HG03135 (cell line): ENCODE measurements at regions not wholly inside any gene's neighbourhood (a gene's known extent, or its start where the extent isn't known, plus 50 kb on each side); places are given as distances from the start of the nearest gene placed in this dataset.
"Not testable (repeated sequence)": the region's sequence is repeated elsewhere in the genome, so short reads cannot be mapped to it uniquely, and the experiment has no call there.

Experiments used
- ATAC-seq: cut with Tn5 transposase; IDR thresholded peaks from one replicate; pipeline ENCODE4 v1.9.1; 2021; ENCODE audit warnings: mild to moderate bottlenecking, moderate library complexity; ENCODE audit not compliant: unreplicated experiment

DNA sequence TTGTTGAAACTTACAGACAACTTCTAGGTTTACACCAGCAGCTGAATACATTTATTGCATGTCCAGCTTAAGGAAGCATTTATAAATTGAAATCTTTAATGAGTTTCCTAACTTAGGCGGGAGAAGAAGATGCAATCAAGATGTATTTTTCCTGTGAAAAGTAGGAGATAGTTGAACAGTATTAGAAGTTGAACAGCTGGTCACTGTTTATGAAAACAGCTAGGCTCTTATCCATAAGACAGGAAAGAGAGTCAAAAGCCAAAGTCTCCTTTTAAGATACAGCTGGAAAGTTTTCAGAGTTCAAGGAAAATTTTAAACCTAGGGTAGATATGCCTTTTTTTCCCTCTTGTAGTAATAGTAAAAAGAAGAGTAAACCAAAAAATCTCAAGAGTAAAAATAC is 236.1 kb upstream of the FERD3L start:
- no peak for ATAC-seq

DNA sequence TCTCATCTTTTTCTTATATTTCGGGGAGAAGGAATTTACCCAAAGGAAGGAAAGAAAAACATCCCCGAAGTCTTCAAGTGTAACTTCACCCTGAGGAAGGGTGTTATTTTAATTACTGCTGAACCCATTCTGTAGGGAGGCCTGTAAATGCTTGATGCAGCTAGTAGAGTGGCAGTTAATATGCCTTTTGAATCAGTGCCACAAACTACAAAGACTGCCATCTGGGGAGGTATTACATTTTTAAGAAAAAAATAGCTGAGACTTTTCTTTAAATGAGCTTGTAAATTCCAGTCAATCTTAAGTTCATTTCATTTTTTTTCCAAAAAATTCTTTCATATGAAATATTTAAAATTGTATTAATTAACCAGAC is 233.1 kb upstream of the FERD3L start:
- ATAC-seq, result no peak

DNA sequence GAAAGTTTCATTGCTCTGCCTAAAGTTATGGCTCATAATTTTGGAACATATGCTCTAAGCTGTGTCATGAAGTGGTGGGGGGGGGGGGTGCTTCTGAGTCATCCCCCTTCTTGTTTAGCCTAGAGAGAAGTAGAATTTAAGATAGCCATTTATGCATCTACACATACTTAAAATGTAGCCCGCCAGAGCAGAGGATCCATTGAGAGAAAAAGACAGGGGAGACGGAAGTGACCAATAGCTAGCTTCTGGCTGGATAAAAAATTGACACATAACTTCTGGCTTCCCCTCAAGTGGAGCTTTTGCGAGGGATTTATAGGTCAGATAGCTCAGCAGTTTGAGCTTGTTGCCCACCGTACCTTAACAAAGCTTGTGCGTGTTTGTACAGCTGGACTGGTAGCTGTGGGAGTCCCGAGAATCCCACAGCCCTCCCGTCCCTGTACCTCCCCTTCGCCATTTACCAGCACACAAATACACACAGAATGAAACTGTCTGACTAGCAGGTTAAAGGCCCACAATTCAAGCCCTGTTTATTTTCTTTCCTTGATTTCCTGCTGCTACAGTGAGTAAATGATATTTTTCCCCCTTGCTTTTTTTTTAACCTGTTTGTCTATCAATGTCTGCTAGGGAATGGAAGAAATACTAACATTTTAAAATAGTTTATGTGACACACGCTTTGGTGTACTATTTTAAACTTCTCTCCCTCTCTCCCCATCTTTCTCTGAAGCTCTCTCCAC is 232.6 kb upstream of the FERD3L start:
- ATAC-seq, result no peak

DNA sequence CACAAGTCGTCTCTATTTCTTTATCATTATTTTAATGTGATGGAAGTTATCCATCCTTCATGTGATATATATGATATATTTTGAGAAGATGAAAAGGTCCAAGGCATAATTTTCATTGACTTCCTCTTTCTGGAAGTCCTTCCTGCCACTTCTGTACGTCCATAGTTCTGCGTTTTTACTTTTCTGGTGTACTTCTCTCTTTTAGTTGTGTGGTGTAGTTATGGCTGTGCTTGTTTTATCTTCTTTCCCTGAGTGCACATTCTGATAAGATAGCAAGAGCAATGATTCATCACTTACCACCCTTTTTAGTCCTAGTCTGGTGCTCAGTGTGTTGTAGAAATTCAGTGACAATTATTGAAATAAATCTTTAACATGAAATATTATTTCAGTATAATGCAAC is 231.3 kb upstream of the FERD3L start:
- no peak for ATAC-seq

DNA sequence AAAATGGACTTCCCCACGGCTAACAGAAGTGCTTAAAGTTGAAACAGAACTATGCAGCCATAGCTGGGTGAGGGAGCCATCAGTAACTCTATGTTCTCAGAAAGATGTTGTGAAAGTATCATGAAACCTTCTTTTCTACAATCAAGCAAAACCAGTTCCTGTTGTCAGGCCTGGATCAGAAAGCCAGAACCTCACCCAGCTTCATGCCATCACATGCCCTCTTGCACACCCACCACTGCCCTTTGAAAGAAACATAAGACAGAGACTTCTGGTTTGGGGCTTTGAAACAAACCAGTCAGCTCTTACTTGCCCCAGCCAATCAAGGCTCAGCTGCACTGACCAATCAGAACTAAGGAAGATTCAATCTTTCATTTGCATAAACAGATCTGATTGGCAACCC is 230.8 kb upstream of the FERD3L start:
- no peak for ATAC-seq

DNA sequence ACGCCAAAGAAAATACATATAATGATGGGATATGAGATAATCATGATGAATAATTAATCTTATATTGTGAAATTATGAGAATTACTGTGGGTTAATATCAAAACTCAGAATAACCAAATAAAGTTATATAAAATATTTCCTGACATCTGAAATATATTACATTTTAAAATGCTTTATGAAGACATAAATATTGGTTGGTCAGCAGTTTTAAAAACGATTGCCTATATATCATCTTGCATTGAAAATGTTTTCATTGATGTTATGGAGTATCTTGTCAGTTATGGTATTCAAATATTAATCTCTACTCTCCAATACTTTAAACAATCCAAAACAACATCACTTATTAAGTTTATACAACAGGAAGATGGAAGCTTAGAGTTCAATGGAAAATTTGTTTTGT is 228.1 kb upstream of the FERD3L start:
- no peak for ATAC-seq

DNA sequence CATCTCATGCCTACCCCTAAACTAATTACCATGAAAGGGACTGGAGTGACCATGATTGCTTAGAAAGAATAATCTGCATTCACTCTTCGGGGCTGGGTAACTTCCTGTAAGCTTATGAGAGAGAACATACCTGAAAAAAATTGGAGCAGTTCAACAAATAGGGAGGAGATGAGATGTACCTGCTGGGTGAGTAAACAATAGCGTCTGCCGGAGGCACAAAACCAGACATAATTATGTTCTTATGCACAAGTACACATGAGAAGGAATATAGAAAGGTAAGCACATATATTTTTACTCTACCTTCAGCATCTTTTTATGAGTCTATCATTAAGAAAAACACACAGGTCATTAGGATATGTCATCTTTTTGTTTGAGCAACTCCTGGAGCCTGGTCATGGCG is 224.6 kb upstream of the FERD3L start:
- ATAC-seq, result no peak

DNA sequence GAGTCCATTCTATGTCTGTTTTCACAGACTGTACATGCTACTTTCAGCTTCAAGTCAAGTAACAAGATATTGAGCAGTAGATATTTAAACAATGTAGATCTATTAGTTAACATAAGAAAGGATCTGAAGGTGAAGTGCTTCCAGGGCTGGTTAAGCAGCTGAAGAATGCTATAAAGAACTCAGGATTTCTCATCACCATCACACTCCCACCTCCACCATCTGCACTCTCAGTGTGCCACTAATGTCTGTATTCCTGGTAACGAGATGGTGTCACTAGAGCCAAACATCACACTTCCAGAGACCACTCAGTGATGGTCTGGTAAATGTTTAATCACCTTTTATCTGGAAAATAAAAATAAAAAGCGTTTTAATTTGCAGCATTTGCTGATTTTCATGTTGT is 224.0 kb upstream of the FERD3L start:
- no peak for ATAC-seq

DNA sequence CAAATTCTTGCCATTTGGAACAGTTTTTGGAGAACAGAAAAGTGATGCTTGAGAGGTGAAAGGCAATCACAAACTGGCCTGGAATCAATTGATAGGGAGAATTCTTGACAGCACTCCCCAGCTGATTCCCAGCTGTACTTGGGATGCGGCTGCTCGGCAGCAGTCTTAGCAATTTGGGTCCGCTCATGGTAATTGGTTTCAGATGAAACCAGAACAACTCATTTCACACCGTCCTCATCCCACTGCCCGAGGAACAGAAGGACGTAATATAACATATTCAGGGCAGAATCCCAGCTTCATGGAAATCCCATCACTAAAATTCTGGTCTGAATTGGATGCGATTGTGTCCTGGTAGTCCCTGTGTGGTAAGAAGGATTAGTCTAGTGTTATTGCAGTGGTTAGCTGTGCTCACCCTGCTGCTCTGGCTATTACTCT is 223.3 kb upstream of the FERD3L start:
- no peak for ATAC-seq

DNA sequence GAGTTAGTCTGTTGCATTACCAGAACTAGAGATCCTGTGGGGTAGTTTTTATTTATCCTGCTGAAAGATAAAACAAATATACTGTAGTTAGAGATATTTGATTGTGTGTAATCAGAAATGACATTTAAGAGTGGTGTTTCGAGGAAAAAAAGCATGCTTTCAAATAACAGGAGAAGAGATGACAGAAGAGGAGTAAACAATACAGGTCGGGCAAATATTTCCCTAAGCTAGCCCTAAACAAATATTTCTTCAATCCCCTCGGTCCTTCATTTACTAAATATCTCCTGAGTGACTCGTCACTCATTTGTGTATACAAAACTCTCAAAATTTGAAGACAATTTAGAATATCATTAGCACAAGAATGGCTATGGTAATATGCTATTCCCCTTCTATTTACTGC is 219.7 kb upstream of the FERD3L start:
- ATAC-seq, result no peak

DNA sequence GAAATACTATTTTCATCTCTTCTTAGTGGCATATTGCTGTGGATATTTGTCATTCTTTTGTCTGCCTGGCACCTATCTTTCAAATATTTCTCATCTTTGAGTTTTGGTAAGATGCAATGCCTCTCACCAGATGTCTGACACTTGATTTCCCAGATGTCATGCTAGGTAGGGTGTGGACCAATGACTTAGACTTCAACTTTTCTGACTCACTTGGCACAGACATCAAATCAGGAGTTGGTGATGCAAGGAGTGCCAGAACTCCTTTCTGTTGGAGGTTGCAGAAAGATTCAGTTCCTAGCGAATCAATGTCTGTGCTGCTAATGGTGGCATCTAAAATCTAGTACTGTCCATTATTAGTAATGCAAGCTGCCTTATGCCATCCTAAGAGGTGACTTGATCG is 216.9 kb upstream of the FERD3L start:
- ATAC-seq, result no peak

DNA sequence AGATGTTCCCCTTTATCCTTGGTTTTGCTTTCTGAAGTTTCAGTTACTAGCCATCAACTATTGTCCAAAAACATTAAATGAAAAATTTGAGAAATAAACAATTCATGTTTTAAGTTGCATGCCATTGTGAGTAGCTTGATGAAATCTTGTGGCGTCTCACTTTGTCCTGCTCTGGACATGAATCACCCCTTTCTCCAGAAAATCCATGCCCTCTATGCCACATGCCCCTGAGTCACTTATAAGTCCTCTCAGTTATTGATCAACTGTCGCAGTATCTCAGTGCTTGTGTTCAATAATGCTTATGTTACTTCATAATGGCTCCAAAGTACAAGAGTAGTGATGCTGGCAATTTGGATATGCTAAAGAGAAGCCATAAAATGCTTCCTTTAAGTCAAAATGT is 208.0 kb upstream of the FERD3L start:
- ATAC-seq, result no peak

DNA sequence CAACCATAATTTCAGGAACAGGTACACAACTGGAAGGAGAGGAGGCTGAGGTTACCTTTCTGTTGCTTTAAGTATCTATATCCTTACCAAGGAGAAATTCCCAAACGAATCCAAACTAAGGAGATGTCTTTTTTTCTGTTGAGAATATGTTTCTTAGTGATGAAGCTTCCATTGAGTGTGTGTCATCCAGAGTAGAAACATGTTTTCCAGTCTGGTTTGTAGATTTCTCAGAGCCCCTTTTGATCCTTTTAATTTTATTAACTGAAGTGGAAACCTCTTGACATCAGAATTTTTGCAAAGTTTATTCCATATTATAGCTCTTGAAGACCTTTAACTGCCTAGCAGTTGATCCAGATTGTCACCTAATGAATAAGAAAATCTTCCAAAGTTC is 207.1 kb upstream of the FERD3L start:
- no peak for ATAC-seq

DNA sequence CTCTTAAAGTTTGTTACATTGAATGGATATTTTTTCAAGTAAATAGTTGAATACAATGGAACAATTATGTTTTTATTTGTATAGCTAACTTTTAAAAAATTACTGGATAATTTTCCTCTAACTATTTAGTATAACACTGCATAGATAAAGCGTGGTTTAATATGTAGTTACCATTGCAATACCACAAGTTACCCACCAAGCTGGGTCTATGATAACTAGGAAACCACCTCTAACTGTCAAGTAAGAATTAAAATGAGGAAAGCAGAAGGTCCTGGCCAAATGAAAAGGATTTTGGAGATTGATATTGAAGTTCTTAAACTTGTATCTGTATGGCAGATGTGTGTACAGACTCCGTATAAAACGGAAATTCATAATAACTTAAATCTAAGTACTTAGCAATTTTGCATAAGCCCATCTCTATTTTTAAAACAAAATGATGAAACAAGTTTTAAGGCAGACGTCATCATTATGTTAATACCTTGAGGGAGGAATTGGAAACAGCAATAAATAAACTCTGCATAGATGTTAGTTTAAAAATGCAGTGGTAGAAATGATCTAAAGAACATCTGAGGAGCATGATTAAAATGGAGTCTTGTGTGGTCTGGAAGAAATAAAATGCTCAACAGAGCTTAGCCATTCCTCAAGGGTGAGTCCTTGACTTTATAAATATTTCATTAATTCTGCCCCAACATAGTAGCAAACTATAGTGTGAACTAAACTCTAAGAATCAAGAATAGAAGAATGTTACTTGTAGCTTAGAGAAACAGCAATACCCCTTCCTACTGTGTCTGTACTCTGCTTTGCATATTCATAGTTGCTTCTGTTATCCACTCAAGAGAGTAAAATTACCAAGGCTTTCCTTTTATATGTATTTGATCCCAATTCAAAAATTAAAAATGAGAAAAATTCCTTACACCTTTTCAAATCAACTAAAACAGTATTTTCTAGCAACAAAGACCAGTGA is 206.4 kb upstream of the FERD3L start:
- no peak for ATAC-seq

DNA sequence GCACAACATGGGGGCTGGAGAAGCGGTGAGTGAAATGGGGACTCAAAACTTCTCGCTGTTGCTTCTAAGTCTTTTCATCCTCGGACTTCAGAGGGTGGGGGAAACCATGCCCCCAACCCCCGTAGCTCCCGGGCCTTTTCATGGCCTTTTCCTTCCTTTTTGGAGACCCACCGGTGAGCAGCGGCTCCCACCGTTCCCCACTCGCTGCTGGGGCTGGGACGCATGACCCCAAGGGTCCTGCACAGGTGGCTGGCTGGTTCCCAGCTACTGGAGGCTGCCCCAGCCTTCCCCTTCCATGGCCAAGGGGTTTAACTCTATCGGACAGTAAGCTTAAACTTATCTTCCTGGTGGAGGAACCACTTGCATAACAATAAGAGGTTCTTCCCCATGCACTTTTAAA is 194.3 kb upstream of the FERD3L start:
- no peak for ATAC-seq

DNA sequence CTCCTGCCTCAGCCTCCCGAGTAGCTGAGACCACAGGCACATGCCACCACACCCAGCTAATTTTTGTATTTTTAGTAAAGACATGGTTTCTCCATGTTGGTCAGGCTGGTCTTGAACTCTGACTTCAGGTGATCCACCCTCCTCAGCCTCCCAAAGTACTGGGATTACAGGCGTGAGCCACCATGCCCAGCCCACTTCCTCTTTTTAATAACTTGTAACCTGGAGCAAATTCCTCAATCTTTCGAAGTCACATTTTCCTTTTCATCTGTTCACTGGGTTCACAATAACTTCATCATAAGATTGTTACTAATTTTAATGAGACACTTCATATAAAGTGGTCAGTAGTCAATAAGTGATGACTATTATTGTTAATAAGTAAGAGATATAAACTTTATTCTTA is 193.3 kb upstream of the FERD3L start:
- ATAC-seq, result not testable (repeated sequence)

DNA sequence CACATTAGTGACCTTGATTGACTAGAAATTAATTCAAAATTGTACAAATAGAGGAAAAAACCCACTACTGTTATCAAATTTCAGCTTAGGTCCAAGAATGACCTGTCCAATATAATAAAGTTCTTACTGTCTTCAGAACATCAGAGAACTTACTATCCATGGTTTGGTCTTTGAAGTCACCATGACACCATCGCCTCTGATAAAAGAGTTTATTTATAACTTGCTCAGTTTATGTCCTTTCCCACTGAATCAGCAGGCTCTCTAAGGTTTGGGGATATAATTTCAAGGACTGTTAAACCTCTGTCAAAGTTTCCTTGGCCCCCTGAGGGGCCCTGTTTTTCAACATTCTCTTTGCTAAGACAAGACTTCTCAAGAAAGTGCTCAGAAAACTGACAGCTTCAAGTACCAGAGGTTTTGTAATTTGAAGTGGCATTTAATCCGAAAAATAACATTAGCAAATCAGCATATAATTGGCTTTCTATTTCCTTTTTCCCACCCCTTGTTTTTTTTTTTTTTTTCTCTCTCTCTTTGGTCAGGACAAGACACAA is 191.7 kb upstream of the FERD3L start:
- ATAC-seq, result no peak

DNA sequence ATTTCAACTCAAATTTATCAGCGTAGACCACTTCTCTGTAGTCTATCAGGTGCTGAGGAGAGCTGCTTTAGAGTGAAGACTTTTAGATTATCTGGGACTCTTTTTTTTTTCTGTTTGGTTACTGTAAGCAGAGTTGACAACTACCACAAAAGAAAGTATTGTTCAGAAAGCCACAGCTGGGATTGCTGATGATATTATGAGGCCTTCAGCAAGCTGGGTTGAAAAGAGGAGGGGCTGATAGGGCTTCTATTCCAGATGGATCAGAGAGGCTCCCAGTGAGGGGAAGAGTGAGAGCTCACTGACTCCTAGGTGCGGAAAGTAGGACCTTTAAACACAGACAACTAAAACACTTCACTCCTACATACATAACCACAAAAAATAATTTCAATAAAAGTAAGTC is 188.5 kb upstream of the FERD3L start:
- no peak for ATAC-seq

DNA sequence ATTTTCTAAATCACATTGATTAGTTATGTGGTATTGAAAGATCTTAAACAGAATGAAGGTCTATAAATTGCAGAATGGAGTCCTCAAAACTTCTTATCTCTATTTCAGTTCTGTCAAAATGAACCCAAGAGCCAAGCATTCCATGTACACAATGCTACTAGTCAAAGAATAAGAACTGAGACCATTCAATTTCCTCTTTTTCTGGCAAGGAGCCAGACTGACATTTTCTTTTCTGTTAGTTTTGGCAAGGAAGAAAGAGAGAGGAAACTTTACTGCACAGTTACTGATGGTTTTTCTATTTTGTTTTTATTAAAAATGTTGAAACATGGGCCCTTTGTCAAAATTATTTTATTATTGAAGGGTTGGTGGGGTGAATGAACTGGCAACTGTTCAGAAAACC is 181.8 kb upstream of the FERD3L start:
- ATAC-seq, result no peak

DNA sequence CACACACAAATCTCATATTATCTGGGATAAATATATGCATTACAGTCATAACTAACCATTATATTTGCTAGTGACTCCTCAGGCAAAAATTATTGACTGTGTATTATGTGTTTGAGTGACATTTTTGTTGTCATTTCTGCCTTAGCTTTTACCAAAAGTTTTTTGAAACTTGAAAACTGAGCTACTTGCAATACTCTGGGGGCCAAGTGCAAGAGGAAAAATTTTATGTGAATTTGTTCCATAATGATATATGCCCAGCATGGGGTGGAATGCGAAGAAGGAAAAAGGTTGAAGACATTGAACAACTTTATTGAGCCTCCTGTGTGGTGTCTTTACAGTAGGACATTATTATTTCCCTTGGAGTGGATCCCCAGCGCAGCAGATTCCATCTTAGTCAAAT is 176.8 kb upstream of the FERD3L start:
- no peak for ATAC-seq

DNA sequence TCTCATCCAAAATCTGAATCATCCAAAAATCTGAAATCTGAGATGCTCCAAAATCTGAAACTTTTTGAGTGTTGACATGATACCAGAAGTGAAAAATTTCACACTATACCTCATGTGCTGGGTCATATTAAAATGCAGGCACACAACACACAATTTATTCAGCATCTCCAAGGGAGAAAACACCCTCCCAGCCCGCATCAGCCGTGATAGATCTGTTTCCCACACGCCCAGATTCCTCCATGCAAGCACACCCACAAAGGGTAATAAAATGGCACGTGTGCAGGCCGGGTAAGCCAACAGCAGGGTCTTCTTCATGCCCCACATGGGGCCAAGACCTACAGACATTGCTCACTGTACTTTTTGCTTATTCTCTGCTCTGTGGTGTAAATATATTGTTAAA is 173.1 kb upstream of the FERD3L start:
- ATAC-seq, result no peak

DNA sequence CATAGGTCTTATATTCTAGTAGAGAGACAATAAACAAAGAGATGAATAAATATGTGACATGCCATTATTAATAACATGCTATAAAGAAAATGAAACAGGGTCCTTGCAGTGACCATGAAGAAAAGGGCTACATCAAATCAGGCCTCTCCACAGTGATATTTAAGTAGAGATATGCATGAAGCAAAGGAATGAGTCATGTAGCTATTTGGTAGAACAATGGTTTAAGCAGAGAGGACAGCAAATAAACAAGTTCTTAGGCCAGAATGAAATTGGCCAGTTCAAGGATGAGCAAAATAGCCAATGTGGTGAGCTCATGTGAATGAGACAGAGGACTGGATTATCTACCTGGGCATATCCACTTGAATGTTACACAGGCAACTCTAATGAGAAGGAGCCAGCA is 172.2 kb upstream of the FERD3L start:
- ATAC-seq, result no peak
